ENCODE measurements at regions not wholly inside any gene's neighbourhood (a gene's known extent, or its start where the extent isn't known, plus 50 kb on each side); places are given as distances from the start of the nearest gene placed in this dataset.

GRCh38 chr2:129733579-129733978 lies 245.9 kb upstream of the RAB6C start:
- no peak for DNase-seq

GRCh38 chr2:129734343-129735034 lies 245.0 kb upstream of the RAB6C start:
- DNase-seq: no peak

- no peak for DNase-seq
Measured at GRCh38 chr2:129735576-129735975, 243.9 kb upstream of the RAB6C start.

GRCh38 chr2:129737660-129738527 lies 241.6 kb upstream of the RAB6C start:
- DNase-seq: no peak

GRCh38 chr2:129738799-129739198 lies 240.7 kb upstream of the RAB6C start:
- DNase-seq: no peak

- no peak for DNase-seq
Measured at GRCh38 chr2:129740504-129740903, 239.0 kb upstream of the RAB6C start.

GRCh38 chr2:129741165-129741564 lies 238.3 kb upstream of the RAB6C start:
- no peak for DNase-seq

GRCh38 chr2:129741623-129742022 lies 237.8 kb upstream of the RAB6C start:
- DNase-seq: no peak

- DNase-seq: no peak
Measured at GRCh38 chr2:129742415-129743180, 236.9 kb upstream of the RAB6C start.

- DNase-seq: no peak
Measured at GRCh38 chr2:129744141-129744540, 235.3 kb upstream of the RAB6C start.

GRCh38 chr2:129744649-129745048 lies 234.8 kb upstream of the RAB6C start:
- DNase-seq: no peak

GRCh38 chr2:129747500-129748125 lies 231.9 kb upstream of the RAB6C start:
- DNase-seq: no peak

- DNase-seq: no peak
Measured at GRCh38 chr2:129748250-129748649, 231.2 kb upstream of the RAB6C start.

- DNase-seq: peak; percentile 25
Measured at GRCh38 chr2:129748653-129749052, 230.8 kb upstream of the RAB6C start.

GRCh38 chr2:129751409-129751808 lies 228.1 kb upstream of the RAB6C start:
- no peak for DNase-seq

GRCh38 chr2:129752176-129752575 lies 227.3 kb upstream of the RAB6C start:
- DNase-seq: no peak

- no peak for DNase-seq
Measured at GRCh38 chr2:129752686-129753085, 226.8 kb upstream of the RAB6C start.

- no peak for DNase-seq
Measured at GRCh38 chr2:129753261-129753660, 226.2 kb upstream of the RAB6C start.

- DNase-seq: no peak
Measured at GRCh38 chr2:129754421-129754820, 225.0 kb upstream of the RAB6C start.

- DNase-seq: no peak
Measured at GRCh38 chr2:129754831-129755230, 224.6 kb upstream of the RAB6C start.

GRCh38 chr2:129755786-129756185 lies 223.7 kb upstream of the RAB6C start:
- DNase-seq: no peak

GRCh38 chr2:129756276-129756675 lies 223.2 kb upstream of the RAB6C start:
- DNase-seq: no peak

- DNase-seq: no peak
Measured at GRCh38 chr2:129757366-129757914, 222.0 kb upstream of the RAB6C start.
